Dedifferentiated amniotic fluid mesenchymal stem cell (primary cell): ENCODE measurements at regions not wholly inside any gene's neighbourhood (a gene's known extent, or its start where the extent isn't known, plus 50 kb on each side); places are given as distances from the start of the nearest gene placed in this dataset.
"Not testable (repeated sequence)": the region's sequence is repeated elsewhere in the genome, so short reads cannot be mapped to it uniquely, and the experiment has no call there.

Experiments
- DNase-seq: peaks from one replicate; pipeline ENCODE4 v3.0.0-alpha.2; 2016; ENCODE audit errors: extremely low spot score

DNA sequence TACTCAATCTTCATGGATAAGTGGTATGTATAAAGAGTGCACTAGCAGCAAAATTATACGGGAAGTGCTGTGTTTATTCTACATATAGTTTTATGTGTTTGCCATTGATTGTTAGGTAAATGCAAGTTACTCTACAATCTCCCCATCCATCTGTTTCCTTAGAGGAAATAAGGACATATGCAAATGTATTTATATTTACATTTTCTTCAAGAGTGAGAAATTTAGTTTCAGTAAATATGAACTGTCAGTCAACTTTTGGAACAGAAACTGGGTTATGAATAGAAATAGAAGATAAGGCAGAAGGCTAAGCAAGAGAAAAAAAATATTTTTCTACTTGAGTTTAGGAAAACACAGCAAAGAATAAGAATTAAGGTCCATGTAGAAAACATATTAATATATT, 176.1 kb upstream of the KLHL1 start:
- no peak for DNase-seq

DNA sequence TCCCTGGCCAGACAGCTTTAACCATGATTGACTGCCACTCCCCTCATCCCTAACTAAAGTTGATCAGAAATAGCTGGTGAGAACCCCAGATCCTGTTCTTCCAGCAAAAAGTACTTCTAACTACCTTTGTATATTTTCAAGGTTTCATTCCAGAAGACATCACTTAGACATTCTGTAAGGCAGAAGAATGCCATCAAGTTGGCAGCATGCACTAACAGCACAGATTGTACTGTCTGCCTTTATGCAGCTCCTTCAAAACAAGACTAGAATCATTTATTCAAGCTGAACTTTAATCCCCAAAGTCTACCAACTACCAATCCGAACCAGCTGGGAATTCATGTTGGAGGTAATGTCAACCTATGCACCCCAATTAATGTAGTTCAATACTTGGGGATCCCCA, 167.6 kb upstream of the KLHL1 start:
- DNase-seq: no peak

DNA sequence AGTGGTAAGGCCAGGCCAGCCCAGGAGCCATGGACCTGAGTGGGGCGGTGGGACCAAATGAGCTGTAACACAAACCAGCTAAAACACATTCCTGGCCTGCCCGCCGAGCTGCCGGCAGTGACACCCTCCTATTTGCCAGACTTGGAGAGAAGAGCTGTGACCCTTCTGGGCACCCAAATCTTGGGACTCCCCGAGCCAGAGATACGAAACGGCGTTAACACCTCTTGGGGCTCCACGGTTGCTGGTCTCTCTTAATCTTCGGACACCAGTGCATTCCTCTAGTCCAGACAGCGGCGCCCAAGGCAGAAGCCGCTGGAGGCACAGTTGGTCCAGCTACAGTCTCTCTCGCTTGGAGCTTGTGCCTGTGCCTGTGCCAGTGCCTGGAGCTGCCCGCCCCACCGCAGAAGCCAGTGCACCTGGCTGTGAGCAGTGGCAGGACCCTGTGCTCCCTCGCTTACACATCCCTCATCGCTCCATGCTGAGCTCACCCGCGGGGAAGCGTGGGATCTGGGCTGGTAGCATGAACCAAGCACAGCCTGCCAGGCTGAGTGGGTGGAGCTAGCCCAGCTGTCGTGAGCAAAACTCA, 147.2 kb upstream of the KLHL1 start:
- no peak for DNase-seq

DNA sequence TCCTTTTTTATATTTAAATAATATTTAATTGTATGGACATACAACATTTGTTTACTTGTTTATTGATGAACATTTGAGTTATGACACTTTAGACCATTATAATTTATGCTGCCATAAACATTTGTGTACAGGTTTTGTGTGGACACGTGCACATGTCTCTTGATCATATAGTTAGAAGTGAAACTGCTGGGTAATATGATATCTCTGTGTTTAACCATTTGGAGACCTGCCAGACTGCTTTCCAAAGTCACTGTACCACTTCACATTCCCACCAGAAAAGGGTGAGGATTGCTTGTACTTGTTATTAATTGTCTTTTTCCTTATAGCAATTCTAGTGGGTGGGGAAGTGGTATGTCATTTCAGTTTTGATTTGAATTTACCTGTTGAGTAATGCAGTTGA, 145.6 kb upstream of the KLHL1 start:
- DNase-seq: no peak

DNA sequence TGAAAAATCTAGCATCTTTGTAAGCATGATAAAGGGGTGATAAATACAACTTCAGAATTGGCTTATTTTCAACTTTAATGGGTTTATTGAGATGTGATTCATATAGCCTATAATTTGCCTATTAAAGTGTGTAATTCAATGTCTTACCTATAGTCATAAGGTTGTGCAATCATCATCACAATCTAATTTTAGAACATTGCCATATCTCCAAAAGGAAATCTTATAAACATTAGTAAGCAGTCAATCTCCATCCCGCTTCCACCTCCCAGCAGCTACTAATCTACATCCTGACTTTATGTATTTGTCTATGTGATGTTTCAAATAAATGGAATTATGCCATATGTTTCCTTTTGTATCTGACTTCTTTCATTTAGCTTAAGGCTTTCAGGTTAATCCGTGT, 145.2 kb upstream of the KLHL1 start:
- no peak for DNase-seq

DNA sequence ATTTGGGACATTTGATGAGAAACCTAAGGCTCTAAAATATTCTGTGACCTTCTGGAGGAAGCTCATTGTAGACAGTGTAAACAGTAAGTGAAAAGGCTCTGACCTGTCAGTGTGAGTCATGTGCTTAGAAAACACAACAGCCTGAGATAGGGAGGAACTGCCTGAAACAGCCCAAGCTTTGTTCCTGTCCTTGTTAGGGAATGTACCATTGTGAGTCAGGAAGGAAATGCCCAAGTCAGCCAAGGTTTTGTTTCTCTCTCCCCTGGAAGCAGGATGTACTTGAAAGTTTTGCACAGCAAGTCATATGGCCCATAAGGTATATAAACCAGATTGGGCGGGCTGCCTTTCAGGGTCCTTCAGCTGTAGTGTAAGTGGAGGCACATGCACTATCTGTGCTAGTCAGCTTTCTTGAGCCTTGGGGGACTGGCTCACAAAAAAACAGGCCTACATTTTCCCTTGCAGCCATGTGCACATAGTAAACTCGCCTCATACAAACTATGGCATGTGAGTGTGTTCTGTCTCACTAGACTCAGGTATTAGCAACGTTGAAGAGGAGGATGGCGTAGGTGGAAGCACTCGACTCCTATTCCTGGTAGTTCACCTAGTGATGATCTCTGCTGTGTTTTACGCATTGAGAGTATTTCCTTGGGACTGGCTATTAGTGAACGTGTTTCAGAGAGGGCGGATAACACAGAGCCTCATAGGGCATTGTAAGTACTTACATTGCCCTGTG, 141.2 kb upstream of the KLHL1 start:
- DNase-seq: no peak

DNA sequence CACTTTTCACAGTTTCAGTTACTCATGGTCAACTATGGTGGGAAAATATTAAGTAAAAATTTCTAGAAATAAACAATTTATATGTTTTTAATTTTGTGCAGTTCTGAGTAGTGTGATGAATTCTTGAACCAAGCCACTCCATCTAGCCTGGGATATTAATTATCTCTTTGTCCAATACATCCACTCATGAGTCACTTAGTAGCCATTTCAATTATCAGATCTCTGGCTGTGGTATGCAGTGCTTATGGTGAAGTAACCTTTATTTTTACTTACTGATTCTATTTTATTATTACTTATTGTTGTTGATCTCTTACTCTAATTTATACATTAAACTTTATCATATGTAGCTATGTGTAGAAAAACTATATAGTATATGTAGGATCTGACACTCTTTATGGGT, 128.9 kb upstream of the KLHL1 start:
- DNase-seq: no peak

DNA sequence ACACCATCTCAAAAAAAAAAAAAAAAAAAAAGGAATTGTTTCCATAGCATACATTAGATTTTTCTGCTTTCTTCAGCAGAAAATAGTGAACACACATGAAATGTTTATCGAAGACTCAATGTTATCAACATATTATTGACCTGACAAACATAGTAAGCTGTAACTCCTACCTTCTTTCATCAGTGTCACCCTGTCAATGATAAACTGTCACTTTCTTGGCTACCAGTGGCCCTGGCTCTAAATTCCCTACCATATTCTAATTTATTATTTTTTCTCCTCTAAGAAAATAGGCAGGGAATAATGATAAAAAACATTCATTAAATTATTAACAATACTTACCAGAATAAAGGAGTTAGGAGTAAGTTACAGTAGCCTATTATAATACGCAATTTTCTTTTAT, 127.3 kb upstream of the KLHL1 start:
- DNase-seq: no peak

DNA sequence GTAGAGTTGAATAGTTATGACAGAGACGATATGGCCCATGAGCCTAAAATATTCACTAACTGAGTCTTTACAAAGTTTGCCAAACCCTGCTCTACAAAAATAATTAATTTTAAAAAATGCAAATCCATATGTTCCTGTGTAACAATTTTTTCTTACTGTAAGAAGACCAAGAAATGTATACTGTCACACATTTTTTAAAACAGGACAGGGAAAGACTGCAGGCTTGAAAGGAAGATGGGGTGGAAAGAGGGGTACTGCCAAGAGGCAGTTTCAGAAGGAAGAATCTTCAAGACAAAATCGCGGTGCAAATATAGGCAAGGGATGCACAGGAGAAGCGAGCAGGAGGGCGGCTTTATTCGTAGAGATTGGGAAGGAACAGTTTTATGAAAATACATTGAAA, 115.7 kb upstream of the KLHL1 start:
- no peak for DNase-seq

DNA sequence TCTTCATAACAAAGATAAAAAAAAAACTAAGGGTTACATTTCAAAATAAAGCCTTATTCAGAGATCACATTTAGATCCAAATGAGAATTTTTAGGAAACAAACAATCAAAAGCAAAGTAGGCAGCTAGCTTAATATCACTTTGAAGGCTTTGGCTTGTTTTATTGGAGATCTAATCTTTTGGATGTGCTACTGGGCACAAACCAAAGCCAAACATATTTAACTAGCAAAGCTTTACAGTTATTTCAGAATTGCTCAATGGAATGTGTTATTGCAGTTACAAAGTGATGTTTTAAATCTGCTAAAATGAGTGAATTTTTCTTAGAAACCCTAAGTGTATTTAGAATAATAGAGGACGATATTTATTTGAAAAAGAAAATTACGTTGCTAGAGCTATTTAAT, 114.7 kb upstream of the KLHL1 start:
- DNase-seq: no peak

DNA sequence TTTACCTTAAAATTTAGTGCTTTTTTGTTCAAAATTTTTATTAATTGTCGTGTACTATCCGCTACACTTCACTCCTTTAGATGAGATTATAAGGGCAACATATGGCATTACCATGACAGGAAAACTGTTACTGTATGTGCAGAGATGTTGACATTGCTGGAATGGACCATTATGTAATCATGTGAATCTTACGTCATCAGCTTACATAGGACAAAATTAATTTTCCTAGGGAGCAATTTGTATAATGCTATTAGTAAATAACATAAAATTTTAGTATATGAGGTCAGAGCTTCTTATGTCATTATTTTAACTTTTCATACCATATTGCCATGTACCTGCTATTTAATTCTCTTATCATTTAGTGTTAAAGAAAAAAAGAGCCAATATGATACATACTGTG, 110.4 kb upstream of the KLHL1 start:
- DNase-seq: no peak

DNA sequence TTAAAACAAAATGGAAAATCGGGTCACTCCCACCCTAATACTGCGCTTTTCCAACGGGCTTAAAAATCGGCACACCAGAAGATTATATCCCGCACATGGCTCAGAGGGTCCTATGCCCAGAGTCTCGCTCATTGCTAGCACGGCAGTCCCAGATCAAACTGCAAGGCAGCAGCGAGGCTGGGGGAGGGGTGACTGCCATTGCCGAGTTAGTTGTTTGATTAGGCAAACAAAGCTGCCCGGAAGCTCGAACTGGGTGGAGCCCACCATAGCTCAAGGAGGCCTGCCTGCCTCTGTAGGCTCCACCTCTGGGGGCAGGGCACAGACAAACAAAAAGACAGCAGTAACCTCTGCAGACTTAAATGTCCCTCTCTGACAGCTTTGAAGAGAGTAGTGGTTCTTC, 100.7 kb upstream of the KLHL1 start:
- DNase-seq: not testable (repeated sequence)

DNA sequence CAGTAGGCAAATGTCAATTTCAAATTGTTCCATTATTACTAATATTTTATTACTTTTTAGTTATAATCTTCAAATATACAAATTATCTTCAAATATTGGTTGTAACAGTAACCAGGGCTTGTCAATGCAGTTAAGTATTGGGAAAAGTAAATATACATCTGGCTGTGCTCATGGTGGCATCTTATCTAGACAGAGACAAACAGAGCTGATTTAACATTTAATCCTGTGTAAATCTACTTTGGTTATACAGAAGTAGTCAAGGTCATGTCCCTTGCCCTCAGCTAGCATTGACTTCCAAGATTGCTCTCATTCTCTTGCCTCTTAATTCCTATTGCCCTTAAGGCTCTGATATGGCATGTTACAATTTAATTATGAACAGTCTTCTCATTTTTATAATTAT, 98.4 kb upstream of the KLHL1 start:
- no peak for DNase-seq

DNA sequence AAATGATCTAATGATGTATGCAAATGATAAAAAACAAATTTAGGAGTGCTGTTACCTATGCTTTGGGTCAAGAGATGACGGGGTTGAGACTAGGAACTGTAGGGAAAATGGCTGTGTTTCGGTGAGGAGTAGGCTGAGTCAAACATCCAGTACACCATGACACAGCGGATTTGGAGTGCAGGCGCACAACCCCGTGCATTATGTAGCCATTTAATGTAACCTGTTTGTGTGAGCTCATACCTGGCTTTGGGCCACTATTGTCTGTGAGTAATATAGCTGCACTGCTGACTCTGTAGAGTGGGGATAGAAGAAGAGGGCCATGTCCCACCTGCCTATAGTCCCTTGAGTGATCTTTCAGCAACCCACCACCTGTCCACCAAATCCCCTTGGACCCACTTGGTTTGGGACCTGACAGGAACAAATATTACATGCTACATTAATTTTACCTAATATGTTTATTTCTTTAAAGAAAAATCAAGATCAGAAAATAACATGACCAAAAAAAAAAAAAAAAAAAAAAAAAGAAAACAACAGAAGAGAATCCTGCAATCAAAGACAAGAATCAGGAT, 95.5 kb upstream of the KLHL1 start:
- no peak for DNase-seq

DNA sequence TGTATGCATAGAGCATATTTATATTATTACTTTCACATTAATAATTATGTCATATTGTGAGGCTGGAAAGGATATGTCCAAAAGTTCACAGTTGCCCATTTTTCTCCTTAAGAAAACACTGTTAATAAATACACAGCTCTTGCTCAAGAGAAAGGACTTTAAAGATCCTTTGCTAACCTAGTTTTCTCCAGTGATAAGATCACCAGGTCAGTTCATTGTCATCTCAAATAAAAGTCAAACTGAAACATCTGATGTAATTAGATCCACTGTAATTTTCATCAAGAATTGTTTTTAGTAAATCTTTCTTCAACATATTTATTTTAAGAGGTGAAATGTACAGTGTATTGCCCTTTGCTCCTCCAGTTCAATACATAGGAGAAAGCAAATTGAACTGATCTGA, 82.8 kb upstream of the KLHL1 start:
- DNase-seq: no peak

DNA sequence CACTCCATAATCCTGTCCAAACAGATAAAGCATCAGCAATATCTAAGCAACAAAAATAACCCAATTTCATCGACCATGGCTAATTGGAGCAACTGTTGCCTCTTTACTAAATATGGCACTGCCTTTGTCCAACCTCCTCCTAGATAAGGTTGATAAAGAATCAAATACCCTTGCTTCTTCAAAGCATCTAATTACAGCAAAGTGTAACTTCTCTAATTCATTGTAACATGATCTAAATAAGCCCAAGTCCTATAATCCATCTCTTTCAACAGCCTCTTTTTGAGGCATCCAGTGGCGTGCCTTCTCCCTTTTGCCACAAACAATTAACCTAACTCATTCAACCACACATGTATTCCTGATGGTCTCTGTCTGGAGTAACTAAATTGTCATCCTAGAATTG, 81.7 kb upstream of the KLHL1 start:
- no peak for DNase-seq

DNA sequence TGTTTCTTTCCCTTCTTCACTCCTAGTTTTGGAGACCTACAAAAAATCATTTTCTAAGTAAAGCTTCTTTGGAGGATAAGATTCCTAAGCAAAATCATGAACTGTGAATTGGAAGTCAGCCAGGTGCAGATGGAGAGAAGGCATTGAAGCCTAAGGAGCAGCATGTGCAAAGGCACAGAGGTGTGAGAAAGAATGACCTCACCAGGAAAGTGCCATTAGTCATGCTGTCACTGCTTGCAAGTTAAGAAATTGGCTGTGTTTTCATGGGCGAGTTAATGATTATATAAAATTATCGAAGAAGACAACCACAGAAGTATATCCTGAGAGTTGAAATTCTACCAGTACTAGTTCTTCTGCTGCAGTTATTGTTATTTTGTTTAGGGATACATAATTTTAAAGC, 80.3 kb upstream of the KLHL1 start:
- no peak for DNase-seq

DNA sequence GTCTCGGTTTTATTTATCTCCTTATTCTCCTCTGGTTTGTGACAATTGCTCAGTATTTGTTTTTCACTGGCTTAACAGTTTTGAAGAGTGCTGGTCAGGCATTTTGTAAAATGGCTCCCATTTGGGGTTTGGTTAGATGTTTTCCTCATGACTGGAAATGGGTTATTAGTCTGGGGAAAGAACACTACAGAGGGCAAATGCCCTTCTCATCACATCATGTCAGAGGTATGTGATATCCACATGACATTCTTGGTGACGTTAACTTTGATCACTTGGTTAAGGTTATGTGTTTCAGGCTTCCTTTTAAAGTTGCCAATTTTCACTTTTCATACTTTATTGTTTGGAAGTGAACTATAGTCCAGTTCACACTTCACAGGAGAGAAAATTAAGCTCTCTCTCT, 74.8 kb upstream of the KLHL1 start:
- no peak for DNase-seq
